ENCODE measurements at regions not wholly inside any gene's neighbourhood (a gene's known extent, or its start where the extent isn't known, plus 50 kb on each side); places are given as distances from the start of the nearest gene placed in this dataset.

DNA sequence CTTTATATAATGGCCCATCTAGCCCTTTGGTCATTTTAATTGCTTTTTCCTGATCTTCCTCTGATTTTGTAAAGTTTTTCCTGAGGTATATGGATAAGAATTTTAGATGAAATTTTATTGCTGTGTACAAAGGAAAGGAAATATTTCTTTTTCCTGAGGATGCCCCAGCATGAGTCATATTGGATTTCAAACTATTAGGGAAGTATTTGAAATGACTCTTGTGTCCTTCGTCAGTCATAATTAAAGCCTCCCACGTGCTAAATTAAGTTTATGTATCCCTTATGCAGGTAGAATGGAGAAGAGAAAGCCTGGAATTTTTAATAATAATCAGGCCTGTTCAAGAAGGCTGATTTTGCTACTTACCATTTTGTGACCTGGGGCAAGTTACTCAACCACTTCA, 82.6 kb upstream of the GLI3 start:
- no peak for DNase-seq (ENCODE audit: extremely low spot score, unreplicated experiment)
- Mint-ChIP-seq H3K4me1 (ENCODE audit: unreplicated experiment) (peaks cover 12% of the 10 kb centered on the region), H3K27ac (no peak overlapping the region), H3K27me3 (no peaks in the 10 kb centered on the region), H3K36me3 (no peaks in the 10 kb centered on the region), H3K4me3 (no peak overlapping the region), H3K9me3 (no peaks in the 10 kb centered on the region)
- TF ChIP-seq, protein P1, sequence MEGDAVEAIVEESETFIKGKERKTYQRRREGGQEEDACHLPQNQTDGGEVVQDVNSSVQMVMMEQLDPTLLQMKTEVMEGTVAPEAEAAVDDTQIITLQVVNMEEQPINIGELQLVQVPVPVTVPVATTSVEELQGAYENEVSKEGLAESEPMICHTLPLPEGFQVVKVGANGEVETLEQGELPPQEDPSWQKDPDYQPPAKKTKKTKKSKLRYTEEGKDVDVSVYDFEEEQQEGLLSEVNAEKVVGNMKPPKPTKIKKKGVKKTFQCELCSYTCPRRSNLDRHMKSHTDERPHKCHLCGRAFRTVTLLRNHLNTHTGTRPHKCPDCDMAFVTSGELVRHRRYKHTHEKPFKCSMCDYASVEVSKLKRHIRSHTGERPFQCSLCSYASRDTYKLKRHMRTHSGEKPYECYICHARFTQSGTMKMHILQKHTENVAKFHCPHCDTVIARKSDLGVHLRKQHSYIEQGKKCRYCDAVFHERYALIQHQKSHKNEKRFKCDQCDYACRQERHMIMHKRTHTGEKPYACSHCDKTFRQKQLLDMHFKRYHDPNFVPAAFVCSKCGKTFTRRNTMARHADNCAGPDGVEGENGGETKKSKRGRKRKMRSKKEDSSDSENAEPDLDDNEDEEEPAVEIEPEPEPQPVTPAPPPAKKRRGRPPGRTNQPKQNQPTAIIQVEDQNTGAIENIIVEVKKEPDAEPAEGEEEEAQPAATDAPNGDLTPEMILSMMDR (conservative IDR thresholded peaks at IDR 0.05) = no peak

DNA sequence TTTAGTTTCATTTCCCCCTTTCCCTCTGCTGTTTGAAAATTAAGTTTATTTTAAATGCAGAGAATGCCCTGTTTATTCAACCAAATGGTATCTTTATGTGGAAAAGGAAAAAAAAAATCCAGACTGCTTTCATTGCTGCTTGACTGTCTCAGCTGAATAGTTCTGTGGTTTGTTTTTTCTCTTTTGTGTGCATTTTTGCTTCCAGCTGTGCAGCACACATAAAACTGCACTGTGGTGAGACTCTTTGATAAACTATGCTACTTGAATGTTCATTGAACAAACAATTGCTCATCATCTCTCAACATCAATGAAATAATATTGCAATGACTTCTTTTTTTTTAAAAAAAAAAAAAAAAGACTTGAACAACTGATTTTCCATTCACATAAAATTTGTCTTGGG, 78.6 kb upstream of the GLI3 start:
- Mint-ChIP-seq H3K4me3 (no peak overlapping the region), H3K27ac (no peak overlapping the region), H3K9me3 (no peaks in the 10 kb centered on the region), H3K36me3 (no peaks in the 10 kb centered on the region), H3K27me3 (no peaks in the 10 kb centered on the region), H3K4me1 (ENCODE audit: unreplicated experiment) (peaks cover 15% of the 10 kb centered on the region)
- TF ChIP-seq, protein P1 (conservative IDR thresholded peaks at IDR 0.05) = no peak
- no peak for DNase-seq (ENCODE audit: extremely low spot score, unreplicated experiment)

DNA sequence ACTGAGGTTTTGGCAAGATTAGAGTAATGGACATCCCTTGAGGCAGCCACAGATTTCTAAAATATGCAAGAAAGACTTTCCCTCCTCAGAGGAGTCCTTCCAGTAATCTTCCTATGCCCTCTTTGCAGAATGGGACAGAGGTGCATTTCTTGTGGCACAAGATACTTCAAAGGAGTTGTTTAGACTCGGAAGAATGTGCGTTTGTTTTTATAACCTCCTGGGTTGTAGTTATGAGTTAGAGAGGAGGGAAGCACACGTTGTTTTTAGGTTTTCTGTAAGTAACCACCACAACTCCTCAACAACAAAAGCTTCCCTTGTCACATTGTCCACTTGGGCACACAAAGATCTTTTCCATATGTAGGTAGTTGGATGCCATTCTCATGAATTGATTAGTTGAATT, 78.1 kb upstream of the GLI3 start:
- TF ChIP-seq, protein P1 (conservative IDR thresholded peaks at IDR 0.05) = no peak
- Mint-ChIP-seq H3K9me3 (no peaks in the 10 kb centered on the region), H3K27ac (no peak overlapping the region), H3K36me3 (no peaks in the 10 kb centered on the region), H3K27me3 (no peaks in the 10 kb centered on the region), H3K4me1 (ENCODE audit: unreplicated experiment) (peaks cover 15% of the 10 kb centered on the region), H3K4me3 (no peak overlapping the region)
- no peak for DNase-seq (ENCODE audit: extremely low spot score, unreplicated experiment)

DNA sequence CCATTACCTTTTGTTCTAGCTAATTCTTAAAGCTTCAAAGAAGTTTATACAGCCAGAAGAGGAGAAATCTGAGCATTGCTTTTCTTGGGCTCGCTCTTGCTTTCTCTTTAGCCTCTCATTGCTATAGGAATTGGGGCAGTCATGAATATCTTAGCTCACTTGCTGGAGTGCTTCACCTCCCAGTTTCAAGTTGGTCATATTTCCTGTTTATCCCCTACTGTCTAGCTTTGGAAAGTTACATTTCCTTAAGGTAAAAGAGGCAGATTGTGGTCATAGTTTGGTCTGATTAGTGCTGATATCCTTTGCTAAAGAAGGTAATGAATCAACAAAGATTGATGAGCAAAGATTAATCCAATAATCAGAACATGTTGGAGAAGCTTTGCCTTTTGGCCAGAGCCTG, 77.7 kb upstream of the GLI3 start:
- Mint-ChIP-seq H3K9me3 (no peaks in the 10 kb centered on the region), H3K4me1 (ENCODE audit: unreplicated experiment) (peaks cover 15% of the 10 kb centered on the region), H3K27ac (no peak overlapping the region), H3K27me3 (no peaks in the 10 kb centered on the region), H3K36me3 (no peaks in the 10 kb centered on the region), H3K4me3 (no peak overlapping the region)
- no peak for DNase-seq (ENCODE audit: extremely low spot score, unreplicated experiment)
- TF ChIP-seq, protein P1 (conservative IDR thresholded peaks at IDR 0.05) = no peak

DNA sequence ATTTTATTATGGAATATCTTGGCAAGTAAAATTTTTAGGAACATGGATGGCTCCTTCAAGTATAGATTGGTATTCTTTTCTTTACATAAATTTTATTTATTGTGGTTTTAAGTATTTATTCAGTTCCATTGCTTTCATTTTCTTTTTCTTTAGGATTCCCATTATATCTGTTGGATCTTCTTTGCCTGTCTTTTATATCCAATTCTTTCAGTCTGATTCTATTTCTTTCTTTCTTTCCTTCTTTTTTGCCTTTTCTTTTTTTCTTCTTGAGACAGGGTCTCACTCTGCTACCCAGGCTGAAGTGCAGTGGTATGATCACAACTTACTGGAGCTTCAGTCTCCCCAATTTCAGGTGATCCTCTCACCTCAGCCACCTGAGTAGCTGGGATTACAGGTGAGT, 74.2 kb upstream of the GLI3 start:
- peaks cover 15% of the 10 kb centered on the region for H3K4me1 Mint-ChIP-seq (ENCODE audit: unreplicated experiment)

More for the DNA sequence above, 74.2 kb upstream of the GLI3 start:
- Mint-ChIP-seq H3K36me3 (no peaks in the 10 kb centered on the region), H3K27me3 (no peaks in the 10 kb centered on the region), H3K9me3 (peaks cover 4% of the 10 kb centered on the region), H3K4me3 (no peak overlapping the region), H3K27ac (no peak overlapping the region)
- TF ChIP-seq, protein P1 (conservative IDR thresholded peaks at IDR 0.05) = no peak
- DNase-seq (ENCODE audit: extremely low spot score, unreplicated experiment) = no peak
